Spleen (tissue), 7 donors: ENCODE measurements at regions not wholly inside any gene's neighbourhood (a gene's known extent, or its start where the extent isn't known, plus 50 kb on each side); places are given as distances from the start of the nearest gene placed in this dataset.

Experiments
- CTCF ChIP-seq, 11 experiments: fragments of 200-600 bp in 7 of 11; fragments of 450-650 bp in 4 of 11; sonication (generic) in 4 of 11; IDR thresholded peaks in 8 of 11; conservative IDR thresholded peaks in 3 of 11; 1 replicate in 7 of 11; 2 replicates in 4 of 11; pipeline versions ENCODE4 v1.4.0 to v1.8.0; 2016 to 2021; ENCODE audit warnings: antibody characterized with exemption in 11 of 11, inconsistent platforms in 4 of 11, mild to moderate bottlenecking in 1 of 11
- POLR2AphosphoS5 ChIP-seq, 3 donors: sonication (generic); formaldehyde crosslinking; IDR thresholded peaks; one replicate each; pipeline ENCODE4 v1.5.1; 2017; ENCODE audit warnings: antibody characterized with exemption in 3 of 3
- donor health status: DM: no; HTN: no; CAD: no; lungs with moderate emphysema.
- donor health status: DM: no; HTN: no; CAD: no.
- donor health status: DM: no; HTN: no; CAD: no.

- TF ChIP-seq CTCF (IDR thresholded peaks at IDR 0.05 in 8 of 11, conservative IDR thresholded peaks at IDR 0.05 in 3 of 11) (no peak), POLR2AphosphoS5 (IDR thresholded peaks at IDR 0.05) (no peak)
Observed at GRCh38 chr6:79764747-79765146, 133.6 kb downstream of the SH3BGRL2 start.
